AG08396 (cell line): ENCODE measurements at regions not wholly inside any gene's neighbourhood (a gene's known extent, or its start where the extent isn't known, plus 50 kb on each side); places are given as distances from the start of the nearest gene placed in this dataset.

ENCODE experiments used
- DNase-seq: peaks from one replicate; pipeline ENCODE4 v3.0.0; 2012; ENCODE audit warnings: low spot score, mixed read lengths

- no peak for DNase-seq
Measured at GRCh38 chr18:69330385-69331005, 70.2 kb upstream of the DOK6 start.

DNA sequence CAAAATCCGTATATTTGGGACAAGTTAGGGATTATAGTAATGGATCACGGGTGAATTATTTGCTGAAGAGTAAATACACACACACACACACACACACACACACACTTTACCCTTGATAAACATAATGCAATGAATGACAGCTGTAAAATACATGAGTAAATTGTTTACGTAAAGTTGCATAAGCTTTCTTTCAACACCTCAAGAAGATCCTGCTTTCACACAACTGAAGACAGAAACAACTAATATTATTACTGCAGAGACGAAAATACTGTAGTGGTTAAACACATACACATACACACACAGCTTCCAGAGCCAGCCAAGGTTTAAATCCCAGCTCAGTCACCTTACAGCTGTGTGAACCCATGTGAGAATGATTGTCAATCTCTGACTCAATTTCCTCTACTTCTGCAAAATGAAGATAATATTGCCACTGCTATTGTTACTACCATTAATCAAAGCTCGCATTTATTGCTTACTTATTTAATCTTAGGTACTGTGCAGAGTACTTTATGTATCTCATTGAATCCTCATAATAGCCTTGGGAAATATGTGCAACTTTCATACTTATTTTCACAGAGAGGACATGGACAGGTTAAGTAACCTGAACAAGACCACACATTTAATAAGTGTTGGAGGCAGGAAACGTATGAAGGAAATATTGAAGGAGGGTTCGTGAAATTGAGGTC is 50.6 kb upstream of the DOK6 start:
- no peak for DNase-seq
